ENCODE measurements at regions not wholly inside any gene's neighbourhood (a gene's known extent, or its start where the extent isn't known, plus 50 kb on each side); places are given as distances from the start of the nearest gene placed in this dataset.

- Mint-ChIP-seq H3K27me3 (no peaks in the 10 kb centered on the region), H3K4me3 (no peak overlapping the region), H3K4me1 (no peaks in the 10 kb centered on the region), H3K9me3 (peaks cover 13% of the 10 kb centered on the region), H3K36me3 (ENCODE audit: low read depth) (no peaks in the 10 kb centered on the region), H3K27ac (no peak overlapping the region)
- no peak for DNase-seq
- intact Hi-C loops (cut with micrococcal nuclease), result no loop called here
Observed at GRCh38 chr13:53854321-53854720, 825.7 kb downstream of the OLFM4 start.

DNA sequence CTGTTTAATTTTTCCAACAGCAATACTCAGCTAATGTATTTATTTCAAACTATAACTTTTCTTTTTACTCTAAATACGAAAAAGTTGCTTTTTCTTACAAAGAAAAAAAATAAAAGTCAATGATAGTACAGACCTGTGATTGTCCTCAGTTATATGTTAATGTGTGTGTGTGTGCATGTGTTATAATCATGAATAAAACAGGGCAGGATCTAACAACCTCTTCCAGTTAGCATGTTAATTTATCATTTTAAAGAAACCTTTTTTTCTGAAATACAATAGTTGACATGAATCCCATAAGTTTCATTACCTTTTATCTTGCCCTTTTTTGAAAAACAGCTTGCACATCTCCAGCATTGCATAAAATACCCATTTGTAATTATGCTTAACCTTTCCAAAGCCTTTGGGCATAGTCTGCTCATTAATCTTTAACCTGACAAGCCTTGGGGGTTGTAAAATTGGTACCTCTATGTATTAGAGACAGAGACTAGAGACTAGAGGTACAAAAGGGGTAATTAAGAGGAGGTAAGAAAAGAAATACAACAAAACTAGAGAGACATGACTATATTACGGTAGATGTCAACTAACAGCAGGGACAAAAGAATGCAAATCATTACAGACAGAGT, 828.1 kb downstream of the OLFM4 start:
- H3K27me3 Mint-ChIP-seq, result no peaks in the 10 kb centered on the region

GRCh38 chr13:53863520-53863919, 834.9 kb downstream of the OLFM4 start:
- DNase-seq, result no peak
- no peak overlapping the region for H3K4me3 Mint-ChIP-seq
- no peaks in the 10 kb centered on the region for H3K36me3 Mint-ChIP-seq (ENCODE audit: low read depth)
- H3K27me3 Mint-ChIP-seq, result no peaks in the 10 kb centered on the region
- peaks cover 4% of the 10 kb centered on the region for H3K9me3 Mint-ChIP-seq
- H3K27ac Mint-ChIP-seq, result no peak overlapping the region
- intact Hi-C loops (cut with micrococcal nuclease), result no loop called here
- no peaks in the 10 kb centered on the region for H3K4me1 Mint-ChIP-seq

More for the DNA sequence above, 828.1 kb downstream of the OLFM4 start:
- H3K4me1 Mint-ChIP-seq, result no peaks in the 10 kb centered on the region
- intact Hi-C loops (cut with micrococcal nuclease), result no loop called here
- no peaks in the 10 kb centered on the region for H3K36me3 Mint-ChIP-seq (ENCODE audit: low read depth)
- no peak overlapping the region for H3K4me3 Mint-ChIP-seq
- peaks cover 10% of the 10 kb centered on the region for H3K9me3 Mint-ChIP-seq
- DNase-seq, result no peak
- no peak overlapping the region for H3K27ac Mint-ChIP-seq

DNA sequence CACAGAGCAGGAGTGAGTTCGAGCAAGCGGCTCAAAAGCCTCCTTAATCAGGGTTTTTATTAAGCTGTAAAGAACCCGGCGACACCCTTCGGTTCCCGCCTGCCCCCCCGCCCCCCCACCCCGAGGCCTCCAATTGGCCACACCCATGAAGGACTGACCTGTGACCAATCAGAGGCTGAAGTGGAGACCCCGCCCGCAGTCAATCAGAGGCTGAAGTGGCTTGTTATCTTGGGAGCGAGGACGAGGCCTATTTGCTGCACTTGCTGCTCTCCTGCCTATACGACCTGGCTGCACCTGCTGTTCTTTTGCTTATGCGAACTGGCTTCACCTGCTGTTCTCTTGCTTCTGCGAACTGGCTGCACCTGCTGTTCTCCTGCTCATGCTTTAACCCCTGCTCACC, 844.9 kb downstream of the OLFM4 start:
- no peaks in the 10 kb centered on the region for H3K4me1 Mint-ChIP-seq
- H3K27ac Mint-ChIP-seq, result no peak overlapping the region
- DNase-seq, result no peak
- no peaks in the 10 kb centered on the region for H3K9me3 Mint-ChIP-seq
- intact Hi-C loops (cut with micrococcal nuclease), result no loop called here
- H3K36me3 Mint-ChIP-seq (ENCODE audit: low read depth), result no peaks in the 10 kb centered on the region
- H3K4me3 Mint-ChIP-seq, result no peak overlapping the region
- H3K27me3 Mint-ChIP-seq, result no peaks in the 10 kb centered on the region

DNA sequence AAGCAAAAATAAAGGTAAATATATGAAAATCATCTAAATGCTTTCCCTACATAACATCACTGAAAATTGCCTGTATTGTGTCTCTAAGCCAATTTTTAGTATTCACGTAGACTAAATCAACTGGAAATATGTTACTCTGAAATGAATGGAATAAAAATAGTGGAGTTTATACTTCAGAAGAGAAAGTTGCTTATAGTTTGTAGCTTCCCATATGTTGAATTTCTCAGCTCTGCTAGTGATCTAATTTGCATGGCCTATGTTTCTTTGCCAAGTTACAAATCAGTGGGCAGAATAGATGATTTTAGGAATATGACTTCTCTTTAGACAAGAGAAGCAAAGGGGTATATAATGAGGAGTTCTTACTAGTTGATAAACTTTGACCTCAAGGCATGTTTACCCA, 850.2 kb downstream of the OLFM4 start:
- no peak for DNase-seq
- H3K9me3 Mint-ChIP-seq, result no peaks in the 10 kb centered on the region
- H3K27me3 Mint-ChIP-seq, result no peaks in the 10 kb centered on the region
- intact Hi-C loops (cut with micrococcal nuclease), result no loop called here
- H3K27ac Mint-ChIP-seq, result no peak overlapping the region
- H3K4me1 Mint-ChIP-seq, result no peaks in the 10 kb centered on the region
- H3K36me3 Mint-ChIP-seq (ENCODE audit: low read depth), result no peaks in the 10 kb centered on the region
- H3K4me3 Mint-ChIP-seq, result no peak overlapping the region

DNA sequence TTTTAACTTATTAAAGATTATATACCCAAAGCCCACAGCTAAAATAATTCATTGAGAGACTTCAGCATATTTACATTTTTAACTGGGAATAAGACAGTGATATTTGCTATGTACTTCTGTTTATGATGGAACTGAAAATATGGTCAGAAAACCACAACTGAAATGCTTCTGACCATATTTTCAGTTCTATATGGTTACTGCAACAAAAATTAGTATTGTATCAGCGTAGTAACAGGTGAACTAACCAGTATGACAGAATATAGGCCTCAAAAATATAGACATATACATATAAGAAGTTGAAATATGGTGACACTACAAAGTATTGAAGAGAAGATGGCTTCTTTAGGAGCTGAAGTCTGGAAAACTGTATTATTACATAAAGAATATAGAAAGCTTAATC, 857.4 kb downstream of the OLFM4 start:
- DNase-seq, result no peak
- Mint-ChIP-seq H3K27ac (no peak overlapping the region), H3K4me3 (no peak overlapping the region), H3K4me1 (no peaks in the 10 kb centered on the region), H3K9me3 (no peaks in the 10 kb centered on the region), H3K27me3 (no peaks in the 10 kb centered on the region), H3K36me3 (ENCODE audit: low read depth) (no peaks in the 10 kb centered on the region)
- intact Hi-C loops (cut with micrococcal nuclease), result no loop called here

GRCh38 chr13:53890696-53891095, 862.1 kb downstream of the OLFM4 start:
- Mint-ChIP-seq H3K4me1 (no peaks in the 10 kb centered on the region), H3K36me3 (ENCODE audit: low read depth) (no peaks in the 10 kb centered on the region), H3K9me3 (peaks cover 3% of the 10 kb centered on the region), H3K27me3 (no peaks in the 10 kb centered on the region), H3K27ac (no peak overlapping the region), H3K4me3 (no peak overlapping the region)
- intact Hi-C loops (cut with micrococcal nuclease), result no loop called here
- DNase-seq, result no peak

- H3K27ac Mint-ChIP-seq, result no peak overlapping the region
Observed at GRCh38 chr13:53901593-53901992, 873.0 kb downstream of the OLFM4 start.

GRCh38 chr13:53907891-53908290, 879.3 kb downstream of the OLFM4 start:
- Mint-ChIP-seq H3K4me3 (no peak overlapping the region), H3K36me3 (ENCODE audit: low read depth) (no peaks in the 10 kb centered on the region), H3K27ac (no peak overlapping the region), H3K9me3 (peaks cover 8% of the 10 kb centered on the region), H3K4me1 (no peaks in the 10 kb centered on the region), H3K27me3 (no peaks in the 10 kb centered on the region)
- intact Hi-C loops (cut with micrococcal nuclease), result no loop called here
- DNase-seq, result no peak

More at GRCh38 chr13:53901593-53901992, 873.0 kb downstream of the OLFM4 start:
- Mint-ChIP-seq H3K27me3 (no peaks in the 10 kb centered on the region), H3K36me3 (ENCODE audit: low read depth) (no peaks in the 10 kb centered on the region), H3K4me3 (no peak overlapping the region), H3K9me3 (peaks cover 7% of the 10 kb centered on the region), H3K4me1 (no peaks in the 10 kb centered on the region)
- no peak for DNase-seq
- intact Hi-C loops (cut with micrococcal nuclease), result no loop called here

DNA sequence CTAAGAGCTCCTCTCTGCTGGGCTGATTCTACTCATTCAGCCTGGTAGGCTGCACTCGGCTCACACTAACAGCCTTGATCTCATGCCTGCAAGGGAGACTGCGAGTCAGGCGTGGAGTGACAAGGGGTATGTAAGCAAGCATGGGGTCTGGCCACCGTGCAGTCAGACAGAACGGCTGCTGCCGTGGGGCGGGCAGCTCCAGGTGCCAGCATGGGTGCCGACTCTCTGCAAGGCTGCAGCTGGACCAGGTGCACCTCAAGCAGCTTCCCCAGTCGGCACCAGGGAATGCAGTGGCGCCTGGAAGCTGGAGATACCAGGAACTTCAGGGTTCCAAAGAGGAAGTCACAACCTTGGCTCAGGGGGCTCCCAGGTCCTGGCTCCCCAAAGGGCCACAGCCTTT, 892.3 kb downstream of the OLFM4 start:
- peaks cover 7% of the 10 kb centered on the region for H3K9me3 Mint-ChIP-seq
- no peak overlapping the region for H3K4me3 Mint-ChIP-seq

GRCh38 chr13:53921473-53921872, 892.9 kb downstream of the OLFM4 start:
- Mint-ChIP-seq H3K27ac (no peak overlapping the region), H3K4me3 (no peak overlapping the region), H3K27me3 (no peaks in the 10 kb centered on the region), H3K36me3 (ENCODE audit: low read depth) (no peaks in the 10 kb centered on the region), H3K4me1 (no peaks in the 10 kb centered on the region), H3K9me3 (peaks cover 7% of the 10 kb centered on the region)
- intact Hi-C loops (cut with micrococcal nuclease), result no loop called here
- no peak for DNase-seq

More for the DNA sequence above, 892.3 kb downstream of the OLFM4 start:
- DNase-seq, result no peak
- Mint-ChIP-seq H3K4me1 (no peaks in the 10 kb centered on the region), H3K36me3 (ENCODE audit: low read depth) (no peaks in the 10 kb centered on the region), H3K27me3 (no peaks in the 10 kb centered on the region), H3K27ac (no peak overlapping the region)
- intact Hi-C loops (cut with micrococcal nuclease), result no loop called here

DNA sequence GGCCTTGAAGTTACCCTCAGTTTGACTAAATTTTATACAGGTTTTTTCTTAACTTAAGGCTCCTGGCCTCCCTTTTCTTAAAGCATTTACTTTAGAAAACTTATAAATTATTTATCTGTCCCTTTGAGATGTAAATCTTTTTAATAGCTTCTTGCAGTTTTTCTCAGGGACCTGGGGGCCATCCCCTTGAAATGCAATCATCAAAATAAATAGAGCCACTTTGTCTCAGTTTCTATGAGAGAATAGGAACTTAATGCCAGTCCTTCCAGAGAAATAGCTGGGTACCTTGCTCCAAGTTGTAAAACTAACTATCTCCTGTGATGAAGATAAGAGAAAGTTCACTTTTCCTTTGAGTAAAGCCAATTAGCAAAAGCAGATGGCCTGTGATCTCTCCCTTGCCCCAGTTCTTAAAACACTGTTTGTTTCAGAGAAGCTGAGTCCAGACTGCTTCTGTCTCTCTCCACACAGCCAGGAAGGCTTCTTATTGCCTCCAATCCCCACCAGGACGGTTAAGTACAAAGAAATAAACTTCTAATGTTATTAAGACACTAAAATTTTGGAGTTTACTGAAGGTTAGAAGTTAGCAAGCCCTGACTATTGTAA, 913.1 kb downstream of the OLFM4 start:
- intact Hi-C loops (cut with micrococcal nuclease), result no loop called here
- H3K9me3 Mint-ChIP-seq, result peaks cover 5% of the 10 kb centered on the region
- H3K27ac Mint-ChIP-seq, result no peak overlapping the region
- H3K4me1 Mint-ChIP-seq, result no peaks in the 10 kb centered on the region
- H3K4me3 Mint-ChIP-seq, result no peak overlapping the region
- H3K36me3 Mint-ChIP-seq (ENCODE audit: low read depth), result no peaks in the 10 kb centered on the region
- no peak for DNase-seq
- no peaks in the 10 kb centered on the region for H3K27me3 Mint-ChIP-seq

DNA sequence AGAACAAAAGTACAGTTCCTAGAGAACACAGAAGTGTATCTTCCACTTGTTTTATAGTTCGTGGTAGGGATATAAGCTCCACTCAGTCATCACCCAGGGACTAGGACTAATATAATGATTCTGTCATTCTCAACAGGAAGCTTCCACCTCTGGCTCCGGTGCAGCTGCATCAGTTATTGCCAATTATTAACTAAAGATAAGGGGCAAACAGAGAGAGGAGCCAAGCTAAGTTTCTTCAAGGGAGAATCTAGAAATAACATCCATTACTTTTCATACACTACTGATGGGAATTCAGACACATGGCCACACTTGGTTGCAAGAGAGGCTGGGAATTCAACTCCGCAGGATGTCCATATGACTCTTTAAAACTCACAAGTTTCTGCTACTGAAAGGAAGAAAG, 917.9 kb downstream of the OLFM4 start:
- no peak for DNase-seq
- H3K9me3 Mint-ChIP-seq, result peaks cover 5% of the 10 kb centered on the region
- H3K4me3 Mint-ChIP-seq, result no peak overlapping the region
- no peak overlapping the region for H3K27ac Mint-ChIP-seq
- H3K4me1 Mint-ChIP-seq, result no peaks in the 10 kb centered on the region
- H3K27me3 Mint-ChIP-seq, result no peaks in the 10 kb centered on the region
- intact Hi-C loops (cut with micrococcal nuclease), result no loop called here
- no peaks in the 10 kb centered on the region for H3K36me3 Mint-ChIP-seq (ENCODE audit: low read depth)

DNA sequence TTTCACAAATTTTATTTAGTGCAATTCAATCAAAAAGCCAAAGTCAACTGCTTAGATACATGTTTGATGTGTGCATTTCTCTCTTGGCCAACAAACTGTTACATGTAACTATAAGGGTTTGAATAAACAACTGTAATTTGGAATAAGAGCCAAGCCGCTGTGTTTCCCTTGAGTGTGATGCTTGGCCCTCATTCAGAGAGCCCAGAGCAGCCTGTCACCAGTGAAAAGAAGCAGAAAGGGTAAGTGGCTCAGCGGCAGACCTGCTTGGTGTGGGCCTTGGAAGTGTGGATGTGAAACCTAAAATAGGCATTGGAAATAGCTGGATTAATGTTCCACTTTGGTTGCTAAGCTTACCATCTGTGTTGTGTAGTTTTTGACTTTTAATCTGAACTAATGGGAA, 924.6 kb downstream of the OLFM4 start:
- Mint-ChIP-seq H3K36me3 (ENCODE audit: low read depth) (no peaks in the 10 kb centered on the region), H3K27ac (no peak overlapping the region), H3K4me3 (no peak overlapping the region), H3K4me1 (no peaks in the 10 kb centered on the region), H3K9me3 (peaks cover 7% of the 10 kb centered on the region), H3K27me3 (no peaks in the 10 kb centered on the region)
- no peak for DNase-seq
- intact Hi-C loops (cut with micrococcal nuclease), result no loop called here
